ENCODE measurements at regions not wholly inside any gene's neighbourhood (a gene's known extent, or its start where the extent isn't known, plus 50 kb on each side); places are given as distances from the start of the nearest gene placed in this dataset.

- no peak for TF ChIP-seq BCL3 (IDR thresholded peaks at IDR 0.05)
- peak in 1 of 2 experiments; percentile 23; a peak in 1 of 5 replicates for TF ChIP-seq RAD21 (conservative IDR thresholded peaks at IDR 0.05 in 1 of 2, IDR thresholded peaks at IDR 0.05 in 1 of 2)
- TF ChIP-seq PBX3 (IDR thresholded peaks at IDR 0.05): no peak
- TF ChIP-seq CTCF (IDR thresholded peaks at IDR 0.05): 0 out of 3 replicates have a peak, but pooled peaks have one; percentile 12
- Histone ChIP-seq H3K4me1 (no peaks in the 10 kb centered on the region), H3K4me2 (no peak overlapping the region), H3K9me3 (no peaks in the 10 kb centered on the region), H3K27ac (no peak overlapping the region), H3K4me3 (no peak overlapping the region)
- DNase-seq (ENCODE audit: low read depth in 1 of 2, low spot score in 1 of 2): peak; percentile 1 to 32
- CTCF ChIA-PET: no interaction called here
- POLR2A ChIA-PET: no interaction called here
- FAIRE-seq: no peak
- peak; percentile 64 to 88; a peak in 4 of 6 replicates for ATAC-seq
- WGBS (ENCODE audit: missing lambda C conversion rate): 56% methylated on average over 3 of the region's 3 CpGs
Measured at GRCh38 chr7:124276005-124276622, 243.2 kb upstream of the TMEM229A start.

GRCh38 chr7:124275411-124275810 lies 242.5 kb upstream of the TMEM229A start:
- ChIA-PET CTCF (no interaction called here), POLR2A (no interaction called here)
- no peak for DNase-seq (ENCODE audit: low read depth in 1 of 2, low spot score in 1 of 2)
- no peak for TF ChIP-seq NPAS2 (CRISPR knock-in tag; IDR thresholded peaks at IDR 0.05; ENCODE audit: borderline replicate concordance)
- no peak for TF ChIP-seq RCOR1 (IDR thresholded peaks at IDR 0.05; ENCODE audit: low read depth, low read length)
- TF ChIP-seq ESRRA (IDR thresholded peaks at IDR 0.05; ENCODE audit: borderline replicate concordance, low read length): no peak
- TF ChIP-seq EHF (CRISPR knock-in tag; IDR thresholded peaks at IDR 0.05): no peak
- no peak for TF ChIP-seq JUN (IDR thresholded peaks at IDR 0.05)
- TF ChIP-seq FOXS1 (CRISPR knock-in tag; IDR thresholded peaks at IDR 0.05): no peak
- TF ChIP-seq RNF2 (IDR thresholded peaks at IDR 0.05; ENCODE audit: borderline replicate concordance, low read depth): no peak
- no peak for TF ChIP-seq EP300 (IDR thresholded peaks at IDR 0.05)
- no peak for TF ChIP-seq CHD2 (IDR thresholded peaks at IDR 0.05; ENCODE audit: low read length, partially characterized antibody)
- TF ChIP-seq HOXB5 (CRISPR knock-in tag; IDR thresholded peaks at IDR 0.05): no peak
- TF ChIP-seq BCL3 (IDR thresholded peaks at IDR 0.05): no peak
- no peak for TF ChIP-seq EHMT2 (IDR thresholded peaks at IDR 0.05; ENCODE audit: low read depth)
- TF ChIP-seq HOXB13 (CRISPR knock-in tag; IDR thresholded peaks at IDR 0.05; ENCODE audit: low read depth): no peak
- Histone ChIP-seq H3K4me2 (no peak overlapping the region), H3K9me3 (no peaks in the 10 kb centered on the region), H3K4me3 (no peak overlapping the region), H3K4me1 (no peaks in the 10 kb centered on the region), H3K27ac (no peak overlapping the region)
- ATAC-seq: no peak
- 25% methylated on average over 3 of the region's 3 CpGs for WGBS (ENCODE audit: missing lambda C conversion rate)
- FAIRE-seq: no peak

- Histone ChIP-seq H3K4me2 (no peak overlapping the region), H3K9me3 (no peaks in the 10 kb centered on the region), H3K4me1 (no peaks in the 10 kb centered on the region), H3K27ac (no peak overlapping the region), H3K4me3 (no peak overlapping the region)
- ChIA-PET CTCF (no interaction called here), POLR2A (no interaction called here)
- ATAC-seq (no peak), FAIRE-seq (no peak), DNase-seq (ENCODE audit: low read depth in 1 of 2, low spot score in 1 of 2) (no peak)
- TF ChIP-seq HMGXB4 (CRISPR knock-in tag; IDR thresholded peaks at IDR 0.05; ENCODE audit: borderline replicate concordance) (no peak), FOSB (CRISPR knock-in tag; IDR thresholded peaks at IDR 0.05) (no peak), RFX5 (IDR thresholded peaks at IDR 0.05) (no peak), JUN (IDR thresholded peaks at IDR 0.05) (no peak), RNF2 (IDR thresholded peaks at IDR 0.05; ENCODE audit: borderline replicate concordance, low read depth) (no peak), HEYL (CRISPR knock-in tag; IDR thresholded peaks at IDR 0.05) (no peak), ELK1 (IDR thresholded peaks at IDR 0.05; ENCODE audit: low read depth, low read length) (no peak), NR3C1 (IDR thresholded peaks at IDR 0.05) (no peak), BCL3 (IDR thresholded peaks at IDR 0.05) (no peak), KDM5A (IDR thresholded peaks at IDR 0.05) (no peak), CBX2 (IDR thresholded peaks at IDR 0.05; ENCODE audit: borderline replicate concordance, low read depth) (no peak)
Measured at GRCh38 chr7:124269774-124270173, 236.9 kb upstream of the TMEM229A start.

Data from A549 (cell line).